B cell (primary cell): ENCODE measurements at regions not wholly inside any gene's neighbourhood (a gene's known extent, or its start where the extent isn't known, plus 50 kb on each side); places are given as distances from the start of the nearest gene placed in this dataset.

Experiments
- ATAC-seq: fragments of 200-7000 bp; cut with Tn5 transposase; one replicate; pipeline ENCODE4 v1.10.0; 2021; ENCODE audit warnings: low read depth, mild to moderate bottlenecking, moderate number of reproducible peaks, moderate library complexity
- CTCF ChIA-PET: fragments of 350-600 bp; sonication (Branson Sonifier 250); formaldehyde crosslinking; loops from one replicate; lab custom pipeline; 2021; ENCODE audit warnings: antibody characterized with exemption, inconsistent platforms; lab: Charles Lee
- POLR2A ChIA-PET: fragments of 350-600 bp; sonication (Branson Sonifier 250); formaldehyde crosslinking; loops from one replicate; lab custom pipeline; 2021; ENCODE audit warnings: antibody characterized with exemption; lab: Charles Lee
- DNase-seq: peaks from one replicate; pipeline ENCODE4 v3.0.0; 2013
- H2AFZ ChIP-seq: 2 replicates; pipeline ENCODE4 v1.6.1; 2012; ENCODE audit warnings: mild to moderate bottlenecking, low read depth, low read length; ENCODE audit not compliant: insufficient read depth, poor library complexity, severe bottlenecking
- H3K27ac ChIP-seq, 2 donors: 1 replicate in 1 of 2; 2 replicates in 1 of 2; pipeline ENCODE4 v1.5.1; 2012 to 2013; ENCODE audit warnings: low read length in 2 of 2, mild to moderate bottlenecking in 2 of 2, moderate library complexity in 1 of 2
- H3K27me3 ChIP-seq, 4 experiments: fragments of 200-600 bp in 1 of 4; sonication (generic) in 1 of 4; replicated peaks in 1 of 4; 1 replicate in 2 of 4; 2 replicates in 2 of 4; pipeline versions ENCODE4 v1.6.1 to v1.7.0; 2013 to 2016; ENCODE audit warnings: low read length in 3 of 4, mild to moderate bottlenecking in 2 of 4, mixed read lengths in 1 of 4, moderate library complexity in 1 of 4; ENCODE audit not compliant: insufficient read depth in 4 of 4, control insufficient read depth in 3 of 4; ENCODE audit errors: control extremely low read depth in 1 of 4
- H3K36me3 ChIP-seq, 2 experiments: replicated peaks in 1 of 2; 1 replicate in 1 of 2; 2 replicates in 1 of 2; pipeline versions ENCODE4 v1.6.1 to v1.7.1; 2013; ENCODE audit warnings: low read length in 1 of 2; ENCODE audit not compliant: insufficient read depth in 2 of 2, control insufficient read depth in 1 of 2; ENCODE audit errors: control extremely low read depth in 1 of 2, extremely low read depth in 1 of 2
- H3K4me1 ChIP-seq, 2 donors: fragments of 200-600 bp in 1 of 2; sonication (generic) in 1 of 2; 1 replicate in 1 of 2; 2 replicates in 1 of 2; pipeline versions ENCODE4 v1.5.1 to v1.6.1; 2013 to 2017; ENCODE audit warnings: low read length in 2 of 2; ENCODE audit not compliant: control insufficient read depth in 2 of 2, insufficient read depth in 2 of 2
- H3K4me2 ChIP-seq: replicated peaks from 2 replicates; pipeline ENCODE3; 2012; ENCODE audit warnings: mild to moderate bottlenecking, low read depth, low read length; ENCODE audit not compliant: poor library complexity, severe bottlenecking
- H3K4me3 ChIP-seq, 5 experiments: fragments of 200-600 bp in 1 of 5; sonication (generic) in 1 of 5; 1 replicate in 3 of 5; 2 replicates in 2 of 5; pipeline versions ENCODE4 v1.5.1 to v1.7.0; 2011 to 2016; ENCODE audit warnings: low read length in 4 of 5, mild to moderate bottlenecking in 4 of 5, low read depth in 2 of 5, control low read depth in 1 of 5, moderate library complexity in 1 of 5; ENCODE audit not compliant: insufficient read depth in 1 of 5; ENCODE audit errors: control extremely low read depth in 1 of 5, extremely low read depth in 1 of 5
- H3K79me2 ChIP-seq: fragments of 200-600 bp; sonication (generic); one replicate; pipeline ENCODE4 v1.6.0; 2016; ENCODE audit warnings: low read length; ENCODE audit not compliant: control insufficient read depth, insufficient read depth
- H3K9ac ChIP-seq: fragments of 200-600 bp; sonication (generic); 2 replicates; pipeline ENCODE4 v1.6.1; 2017; ENCODE audit warnings: mild to moderate bottlenecking, low read length, moderate library complexity
- H3K9me3 ChIP-seq, 3 donors: one replicate each; pipeline versions ENCODE4 v1.6.1 to v1.7.1; 2013; ENCODE audit warnings: low read length in 2 of 3; ENCODE audit not compliant: control insufficient read depth in 2 of 3, insufficient read depth in 1 of 3; ENCODE audit errors: control extremely low read depth in 1 of 3
- H4K20me1 ChIP-seq: 2 replicates; pipeline ENCODE4 v1.6.0; 2012; ENCODE audit warnings: mild to moderate bottlenecking, low read length; ENCODE audit not compliant: insufficient read depth, control insufficient read depth, poor library complexity, severe bottlenecking
- H3K27ac Mint-ChIP-seq: one replicate; pipeline ENCODE4 v1.8.0; 2021; ENCODE audit warnings: mixed read lengths
- H3K27me3 Mint-ChIP-seq: one replicate; pipeline ENCODE4 v1.8.0; 2021; ENCODE audit warnings: mixed read lengths
- H3K4me1 Mint-ChIP-seq: one replicate; pipeline ENCODE4 v1.8.0; 2021; ENCODE audit warnings: mixed read lengths
- H3K4me3 Mint-ChIP-seq: one replicate; pipeline ENCODE4 v1.8.0; 2021; ENCODE audit warnings: mixed read lengths
- H3K9me3 Mint-ChIP-seq: one replicate; pipeline ENCODE4 v1.8.0; 2022; ENCODE audit warnings: mixed read lengths; ENCODE audit not compliant: insufficient read depth
- CTCF ChIP-seq: fragments of 200-600 bp; IDR thresholded peaks from one replicate; pipeline ENCODE4 v1.8.0; 2022; ENCODE audit warnings: antibody characterized with exemption, mild to moderate bottlenecking
- EZH2 ChIP-seq: IDR thresholded peaks from 2 replicates; pipeline ENCODE4 v1.6.1; 2012; ENCODE audit warnings: borderline replicate concordance, low read depth, mild to moderate bottlenecking, moderate library complexity, low read length; ENCODE audit not compliant: insufficient read depth, poor library complexity, severe bottlenecking
- WGBS: methylation state at CpG from one replicate; pipeline ENCODE4 v1.1.5; 2013; ENCODE audit warnings: missing lambda C conversion rate; ENCODE audit not compliant: insufficient coverage; 5-methylcytosine and 5-hydroxymethylcytosine counted together
- intact Hi-C: fragments of 100-400 bp; cut with micrococcal nuclease; formaldehyde crosslinking; loops from one replicate; pipeline ENCODE4 v1.10.0; 2022

GRCh38 chrX:107552930-107553329 lies 75.4 kb upstream of the PRPS1 start:
- no peak for ATAC-seq
- Histone ChIP-seq H2AFZ (no peak overlapping the region), H3K9me3 (no peaks in the 10 kb centered on the region), H3K4me2 (no peak overlapping the region), H4K20me1 (no peaks in the 10 kb centered on the region), H3K79me2 (no peaks in the 10 kb centered on the region), H3K27ac (no peak overlapping the region), H3K9ac (no peak overlapping the region), H3K36me3 (no peaks in the 10 kb centered on the region), H3K27me3 (no peaks in the 10 kb centered on the region), H3K4me1 (no peaks in the 10 kb centered on the region), H3K4me3 (no peak overlapping the region)
- ChIA-PET CTCF (no interaction called here), POLR2A (no interaction called here)
- H3K4me3 Mint-ChIP-seq = no peak overlapping the region
- H3K4me1 Mint-ChIP-seq = no peaks in the 10 kb centered on the region
- H3K9me3 Mint-ChIP-seq = no peaks in the 10 kb centered on the region
- intact Hi-C loops = no loop called here
- TF ChIP-seq EZH2 (no peak), CTCF (no peak)
- no CpG with 5 or more reads among the region's 1 CpG for WGBS
- H3K27me3 Mint-ChIP-seq = no peaks in the 10 kb centered on the region
- DNase-seq = no peak
- H3K27ac Mint-ChIP-seq = no peak overlapping the region

GRCh38 chrX:107556967-107557366 lies 71.3 kb upstream of the PRPS1 start:
- Histone ChIP-seq H3K4me2 (no peak overlapping the region), H2AFZ (no peak overlapping the region), H3K4me1 (no peaks in the 10 kb centered on the region), H3K79me2 (no peaks in the 10 kb centered on the region), H3K9ac (no peak overlapping the region), H4K20me1 (no peaks in the 10 kb centered on the region), H3K9me3 (no peaks in the 10 kb centered on the region), H3K27me3 (no peaks in the 10 kb centered on the region), H3K4me3 (no peak overlapping the region), H3K27ac (no peak overlapping the region), H3K36me3 (no peaks in the 10 kb centered on the region)
- ATAC-seq (no peak), DNase-seq (no peak)
- Mint-ChIP-seq H3K4me3 (no peak overlapping the region), H3K27ac (no peak overlapping the region), H3K9me3 (no peaks in the 10 kb centered on the region), H3K4me1 (no peaks in the 10 kb centered on the region), H3K27me3 (no peaks in the 10 kb centered on the region)
- WGBS = no CpG with 5 or more reads among the region's 3 CpGs
- TF ChIP-seq CTCF (no peak), EZH2 (no peak)
- ChIA-PET POLR2A (no interaction called here), CTCF (no interaction called here)
- intact Hi-C loops = no loop called here
